ENCODE measurements at regions not wholly inside any gene's neighbourhood (a gene's known extent, or its start where the extent isn't known, plus 50 kb on each side); places are given as distances from the start of the nearest gene placed in this dataset.

- DNase-seq (ENCODE audit: low spot score): no peak
- no peak overlapping the region for H3K4me3 ChIP-seq
- TF ChIP-seq CTCF (IDR thresholded peaks at IDR 0.05): no peak
- no peak overlapping the region for H3K27ac ChIP-seq
Measured at GRCh38 chr12:74722709-74723108, 185.1 kb downstream of the ATXN7L3B start.

GRCh38 chr12:74725154-74725553, 187.5 kb downstream of the ATXN7L3B start:
- DNase-seq (ENCODE audit: low spot score): no peak
- H3K4me3 ChIP-seq: no peak overlapping the region
- no peak overlapping the region for H3K27ac ChIP-seq
- no peak for TF ChIP-seq CTCF (IDR thresholded peaks at IDR 0.05)

- TF ChIP-seq CTCF (IDR thresholded peaks at IDR 0.05): no peak
- DNase-seq (ENCODE audit: low spot score): no peak
- H3K27ac ChIP-seq: no peak overlapping the region
- no peak overlapping the region for H3K4me3 ChIP-seq
Measured at GRCh38 chr12:74728006-74728405, 190.4 kb downstream of the ATXN7L3B start.

GRCh38 chr12:74732164-74732784, 194.6 kb downstream of the ATXN7L3B start:
- no peak overlapping the region for H3K27ac ChIP-seq
- H3K4me3 ChIP-seq: no peak overlapping the region
- DNase-seq (ENCODE audit: low spot score): no peak
- TF ChIP-seq CTCF (IDR thresholded peaks at IDR 0.05): no peak

- H3K4me3 ChIP-seq: no peak overlapping the region
- DNase-seq (ENCODE audit: low spot score): no peak
- H3K27ac ChIP-seq: no peak overlapping the region
- TF ChIP-seq CTCF (IDR thresholded peaks at IDR 0.05): no peak
Measured at GRCh38 chr12:74732826-74733225, 195.2 kb downstream of the ATXN7L3B start.

- no peak for DNase-seq (ENCODE audit: low spot score)
- Histone ChIP-seq H3K4me3 (no peak overlapping the region), H3K27ac (no peak overlapping the region)
- TF ChIP-seq CTCF (IDR thresholded peaks at IDR 0.05): no peak
Measured at GRCh38 chr12:74741112-74741511, 203.5 kb downstream of the ATXN7L3B start.

- no peak for TF ChIP-seq CTCF (IDR thresholded peaks at IDR 0.05)
- Histone ChIP-seq H3K27ac (no peak overlapping the region), H3K4me3 (no peak overlapping the region)
- no peak for DNase-seq (ENCODE audit: low spot score)
Measured at GRCh38 chr12:74747305-74747704, 209.7 kb downstream of the ATXN7L3B start.

Measured in coronary artery (tissue), 2 donors.